ENCODE measurements at regions not wholly inside any gene's neighbourhood (a gene's known extent, or its start where the extent isn't known, plus 50 kb on each side); places are given as distances from the start of the nearest gene placed in this dataset.

DNA sequence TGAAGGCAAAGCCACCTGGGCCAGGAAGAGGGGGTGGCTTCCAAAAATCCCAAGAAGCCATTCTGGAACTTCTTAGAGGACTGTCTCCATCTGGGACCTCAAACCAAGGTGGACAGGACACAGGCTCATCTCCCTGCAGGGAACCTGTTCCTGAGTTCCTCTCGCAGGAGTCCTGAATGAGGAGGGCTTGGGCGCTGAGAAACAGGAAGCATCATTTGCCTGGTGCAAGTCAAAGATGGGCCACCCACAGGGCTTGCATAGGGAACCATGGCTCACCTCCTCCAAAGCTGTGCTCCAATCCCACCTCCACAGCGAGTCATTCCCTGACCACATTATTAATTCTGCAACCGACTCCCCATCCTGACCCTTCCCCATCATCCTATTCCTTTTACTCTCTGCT lies 55.0 kb upstream of the RPL38 start:
- peak in 1 of 3 donors; percentile 6 for DNase-seq

DNA sequence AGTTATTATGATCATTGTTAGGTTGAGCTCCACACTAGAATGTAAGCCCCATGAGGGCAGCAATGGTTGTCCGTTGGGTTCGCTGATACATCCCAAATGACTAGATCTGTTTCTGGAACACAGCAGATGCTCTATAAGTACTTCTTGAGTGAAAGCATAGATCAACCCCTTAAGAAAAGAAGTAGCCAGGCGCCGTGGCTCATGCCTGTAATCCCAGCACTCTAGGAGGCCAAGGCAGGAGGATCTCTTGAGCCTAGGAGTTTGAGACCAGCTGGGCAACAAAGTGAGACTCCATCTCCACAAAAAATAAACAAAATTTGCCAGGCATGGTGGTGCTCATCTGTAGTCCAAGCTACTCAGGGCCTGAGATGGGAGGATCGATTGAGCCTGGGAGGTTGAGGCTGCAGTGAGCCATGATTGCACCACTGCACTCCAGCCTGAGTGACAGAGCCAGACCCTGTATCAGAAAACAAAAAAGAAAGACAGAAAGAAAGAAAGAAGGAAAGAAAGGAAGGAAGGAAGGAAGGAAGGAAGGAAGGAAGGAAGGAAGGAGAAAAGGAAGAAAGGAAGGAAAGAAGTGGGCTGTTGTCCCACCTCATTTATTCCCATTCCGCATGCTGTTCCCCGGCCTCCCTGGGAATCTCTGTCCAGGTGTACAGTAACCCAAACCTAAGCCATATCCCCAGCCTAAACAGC lies 54.4 kb upstream of the RPL38 start:
- DNase-seq: no peak

DNA sequence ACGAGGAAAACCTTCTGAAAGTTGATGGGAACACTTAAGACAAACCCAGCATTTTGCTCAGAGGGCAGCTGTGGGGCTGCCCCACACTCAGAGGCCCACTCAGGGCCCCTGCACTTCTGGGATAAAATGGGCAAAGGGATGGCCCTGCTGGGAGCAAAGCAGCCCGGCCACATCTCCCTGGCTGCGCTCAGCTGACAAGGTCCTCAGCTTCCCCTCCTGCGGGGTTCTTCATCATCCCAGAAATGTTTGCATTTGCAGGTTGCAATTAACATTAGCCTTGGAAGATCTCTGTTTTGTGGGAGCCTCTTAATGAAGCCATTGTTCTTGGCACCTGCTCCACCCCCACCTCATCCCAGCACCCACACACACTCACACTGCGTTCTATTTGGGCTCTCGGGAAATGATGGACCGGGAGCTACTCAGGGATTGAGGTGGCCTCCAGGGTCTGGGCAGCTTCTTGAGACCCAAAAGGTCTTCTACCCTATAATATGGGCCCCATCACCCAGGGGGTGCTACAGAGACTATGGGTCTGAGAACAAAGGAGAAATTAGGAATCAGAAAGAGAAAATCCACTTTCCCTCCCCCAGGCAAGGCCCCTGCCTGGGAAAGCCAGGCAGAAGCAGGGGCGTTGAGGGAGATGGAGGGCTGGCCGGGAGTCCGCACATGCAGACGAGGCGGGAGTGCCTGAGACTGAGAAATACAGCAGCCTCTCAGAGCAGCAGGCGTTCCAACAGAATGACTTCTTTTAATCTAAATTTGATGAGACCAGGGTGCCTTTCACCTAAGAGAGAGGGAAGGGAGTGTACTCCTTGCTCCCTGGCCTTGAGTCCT lies 53.7 kb upstream of the RPL38 start:
- no peak for DNase-seq

DNA sequence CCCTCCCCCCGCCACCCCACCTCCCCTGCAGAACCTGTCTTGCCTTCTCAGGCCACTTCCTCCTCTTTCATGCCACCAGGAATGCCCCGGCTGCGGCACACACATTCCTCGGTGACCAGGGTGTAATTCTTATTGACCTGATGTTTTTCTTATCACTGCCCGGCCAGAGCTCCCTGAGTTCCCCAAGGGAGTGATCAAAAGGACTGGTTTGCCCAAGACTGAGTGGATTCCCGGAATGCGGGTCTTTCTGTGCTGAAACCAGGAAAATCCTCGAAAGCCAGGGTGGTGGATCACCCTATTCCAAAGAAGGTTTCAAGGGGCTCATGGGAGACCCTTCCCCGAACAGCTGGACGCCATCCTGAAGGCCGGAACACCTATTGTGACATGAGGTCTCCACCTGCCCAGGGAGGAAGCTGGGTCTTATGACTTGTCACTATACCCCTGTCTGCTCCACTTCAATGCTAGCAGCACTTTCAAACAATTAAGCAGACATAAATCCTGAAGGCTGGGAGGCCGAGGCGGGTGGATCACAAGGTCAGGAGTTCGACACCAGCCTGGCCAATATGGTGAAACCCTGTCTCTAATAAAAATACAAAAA lies 53.0 kb upstream of the RPL38 start:
- no peak for DNase-seq

DNA sequence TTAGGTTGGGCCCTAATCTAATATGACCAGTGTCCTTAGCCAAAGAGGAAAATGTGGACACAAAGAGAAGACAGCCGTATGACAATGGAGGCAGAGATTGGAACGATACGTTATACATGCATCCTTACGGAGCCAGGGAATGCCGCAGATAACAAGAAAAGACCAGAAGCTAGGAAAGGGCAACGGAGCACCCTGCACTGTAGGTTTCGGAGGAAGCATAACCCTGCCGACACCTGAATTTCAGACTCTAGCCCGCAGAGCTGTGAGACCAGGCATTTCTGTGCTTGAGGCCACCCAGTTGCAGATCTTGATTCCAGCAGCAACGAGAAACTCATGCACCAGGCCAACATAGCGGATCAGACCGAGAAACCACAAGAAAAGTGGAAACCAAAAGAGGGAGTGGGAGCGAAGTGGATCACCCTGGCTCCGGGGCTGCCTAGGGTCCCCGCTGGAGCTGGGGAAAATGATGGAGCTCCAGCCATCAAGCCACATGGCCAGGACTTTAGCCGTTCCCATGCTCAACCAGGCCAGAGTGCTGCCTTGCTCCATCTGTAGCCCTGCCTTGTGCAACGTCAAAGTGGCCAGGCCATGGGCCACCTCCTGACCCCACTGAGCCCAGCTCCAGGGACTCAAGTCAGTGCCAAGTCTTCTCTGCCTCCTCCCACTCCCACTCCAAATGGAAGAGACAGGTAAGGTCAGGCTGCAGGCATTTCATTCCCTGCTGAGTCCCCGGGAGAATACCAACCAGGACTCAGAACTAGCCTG lies 51.7 kb upstream of the RPL38 start:
- no peak for DNase-seq

DNA sequence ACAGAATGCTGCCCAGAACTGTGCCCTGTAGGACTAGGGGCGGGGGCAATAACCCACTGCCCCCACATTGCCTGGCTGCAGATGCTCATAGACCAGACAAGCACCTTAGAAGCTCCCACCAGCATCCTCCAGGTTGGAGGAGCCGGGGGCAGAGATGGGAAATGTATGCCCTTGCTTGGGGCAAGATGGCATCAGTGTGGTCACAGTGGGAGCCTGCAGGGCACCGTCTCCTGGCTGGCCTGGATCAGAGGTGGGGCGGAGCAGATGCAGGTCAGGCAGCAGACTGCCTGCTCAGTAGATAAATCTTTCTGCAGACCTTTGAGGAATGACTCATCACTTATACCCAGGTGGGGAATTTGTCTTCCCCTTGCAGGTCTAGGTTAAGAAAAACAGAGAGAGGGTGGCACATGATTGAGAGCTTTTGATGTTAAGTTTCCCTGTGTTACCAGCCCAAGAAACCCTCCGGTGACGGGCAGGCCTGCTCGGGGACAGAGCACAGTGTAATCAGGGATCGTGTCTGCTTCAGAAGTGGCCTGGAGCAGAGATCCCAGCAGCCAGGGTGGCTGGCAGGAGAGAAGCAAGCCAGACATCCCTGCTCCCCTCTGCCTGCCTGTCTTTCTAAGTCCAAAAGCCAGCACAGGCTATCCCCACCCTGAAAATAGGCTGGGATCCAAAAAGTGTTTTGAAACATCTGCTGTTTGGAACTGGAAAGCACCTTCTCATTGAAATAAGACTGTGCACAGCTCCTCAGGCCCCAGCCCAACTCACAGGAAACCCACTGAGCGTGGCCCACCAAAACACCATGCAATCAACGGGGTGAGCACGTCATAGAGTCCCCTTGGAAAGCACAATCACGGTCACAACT lies 50.7 kb upstream of the RPL38 start:
- DNase-seq: no peak

DNA sequence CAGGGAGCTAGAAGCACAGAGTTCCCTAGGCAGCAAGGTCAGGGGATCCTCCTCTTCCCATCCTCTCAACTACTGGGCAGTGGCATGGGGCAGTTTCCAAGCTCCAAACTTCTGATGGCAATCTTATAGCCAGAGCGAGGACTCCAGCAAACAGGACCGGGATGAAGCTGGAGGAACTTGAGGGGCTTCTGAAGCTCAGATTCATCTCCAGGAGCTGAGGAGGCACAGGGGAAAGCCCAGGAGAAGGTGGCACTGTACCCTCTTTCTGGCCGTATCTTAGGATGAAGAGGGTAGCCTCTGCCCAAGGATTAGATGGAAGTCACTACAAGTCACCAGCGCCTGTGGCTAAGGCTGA lies 50.0 kb upstream of the RPL38 start:
- DNase-seq: no peak

All from suppressor macrophage treated with lipopolysaccharide for 1 hour (primary cell).